HEK293 (cell line): ENCODE measurements at regions not wholly inside any gene's neighbourhood (a gene's known extent, or its start where the extent isn't known, plus 50 kb on each side); places are given as distances from the start of the nearest gene placed in this dataset.

Experiments
- CTCF ChIA-PET: fragments of 350-600 bp; formaldehyde crosslinking; extraction: SDS; loops from one replicate; lab custom pipeline; 2021; ENCODE audit warnings: antibody characterized with exemption; lab: Yijun Ruan, JAX
- POLR2A ChIA-PET: fragments of 300-600 bp; formaldehyde crosslinking; extraction: SDS; loops from one replicate; lab custom pipeline; 2020; ENCODE audit warnings: antibody characterized with exemption, inconsistent platforms; lab: Yijun Ruan, JAX
- H3K27ac ChIP-seq: fragments of 200-500 bp; sonication (Bioruptor generic); 2 replicates; pipeline ENCODE4 v1.5.1; 2014; ENCODE audit warnings: low read depth, low read length, control low read depth, inconsistent platforms; ENCODE audit errors: extremely low read depth
- H3K36me3 ChIP-seq, 2 experiments: fragments of 200-500 bp in 1 of 2; sonication (Bioruptor generic) in 1 of 2; 1 replicate in 1 of 2; 2 replicates in 1 of 2; pipeline ENCODE4 v1.5.1; 2014 to 2017; ENCODE audit warnings: inconsistent platforms in 2 of 2, low read length in 2 of 2; ENCODE audit not compliant: control insufficient read depth in 2 of 2, insufficient read depth in 1 of 2
- H3K4me1 ChIP-seq: fragments of 200-500 bp; sonication (Bioruptor generic); 2 replicates; pipeline ENCODE4 v1.5.1; 2014; ENCODE audit warnings: mild to moderate bottlenecking, low read length, inconsistent platforms; ENCODE audit not compliant: control insufficient read depth, insufficient read depth
- H3K4me3 ChIP-seq: 2 replicates; pipeline ENCODE4 v1.5.1; 2011; ENCODE audit warnings: low read depth, mild to moderate bottlenecking, control low read depth, low read length, moderate library complexity
- H3K9me3 ChIP-seq: fragments of 200-500 bp; sonication (Bioruptor generic); 2 replicates; pipeline ENCODE4 v1.5.1; 2014; ENCODE audit warnings: low read depth, low read length, inconsistent platforms; ENCODE audit not compliant: control insufficient read depth, insufficient read depth
- BCL11B ChIP-seq: fragments of 450-650 bp; formaldehyde crosslinking; IDR thresholded peaks from 2 replicates; pipeline ENCODE4 v1.5.1; 2016; ENCODE audit warnings: low read depth, missing biosample characterization, missing genetic modification characterization
- KLF1 ChIP-seq: fragments of 450-650 bp; formaldehyde crosslinking; IDR thresholded peaks from 2 replicates; pipeline ENCODE4 v1.5.1; 2016; ENCODE audit warnings: missing biosample characterization, missing genetic modification characterization
- KLF8 ChIP-seq: fragments of 450-650 bp; formaldehyde crosslinking; IDR thresholded peaks from 2 replicates; pipeline ENCODE4 v1.5.1; 2016; ENCODE audit warnings: missing biosample characterization, missing genetic modification characterization
- ZBTB17 ChIP-seq: fragments of 450-650 bp; formaldehyde crosslinking; IDR thresholded peaks from 2 replicates; pipeline ENCODE4 v1.5.1; 2016; ENCODE audit warnings: missing biosample characterization, missing genetic modification characterization
- ZBTB20 ChIP-seq: fragments of 450-650 bp; formaldehyde crosslinking; IDR thresholded peaks from 2 replicates; pipeline ENCODE4 v1.5.1; 2016; ENCODE audit warnings: missing biosample characterization, missing genetic modification characterization
- ZBTB8A ChIP-seq: fragments of 450-650 bp; formaldehyde crosslinking; IDR thresholded peaks from 2 replicates; pipeline ENCODE4 v1.5.1; 2016; ENCODE audit warnings: missing biosample characterization, missing genetic modification characterization
- ZFP41 ChIP-seq: fragments of 450-650 bp; formaldehyde crosslinking; IDR thresholded peaks from 2 replicates; pipeline ENCODE4 v1.5.1; 2016; ENCODE audit warnings: missing biosample characterization, missing genetic modification characterization, borderline replicate concordance
- ZNF10 ChIP-seq: fragments of 450-650 bp; formaldehyde crosslinking; IDR thresholded peaks from 2 replicates; pipeline ENCODE4 v1.5.1; 2017; ENCODE audit warnings: missing biosample characterization, missing genetic modification characterization
- ZNF138 ChIP-seq: fragments of 450-650 bp; formaldehyde crosslinking; IDR thresholded peaks from 2 replicates; pipeline ENCODE4 v1.5.1; 2016; ENCODE audit warnings: missing biosample characterization, missing genetic modification characterization, borderline replicate concordance
- ZNF155 ChIP-seq: fragments of 450-650 bp; formaldehyde crosslinking; IDR thresholded peaks from 2 replicates; pipeline ENCODE4 v1.5.1; 2016; ENCODE audit warnings: missing biosample characterization, missing genetic modification characterization
- ZNF174 ChIP-seq: fragments of 450-650 bp; formaldehyde crosslinking; IDR thresholded peaks from 2 replicates; pipeline ENCODE4 v1.5.0; 2017; ENCODE audit warnings: missing biosample characterization, mild to moderate bottlenecking, missing genetic modification characterization
- ZNF335 ChIP-seq: fragments of 450-650 bp; formaldehyde crosslinking; conservative IDR thresholded peaks from 2 replicates; pipeline ENCODE4 v1.5.1; 2016; ENCODE audit warnings: missing biosample characterization, missing genetic modification characterization
- ZNF341 ChIP-seq: fragments of 450-650 bp; formaldehyde crosslinking; IDR thresholded peaks from 2 replicates; pipeline ENCODE4; 2016; ENCODE audit warnings: low read depth, missing biosample characterization, missing genetic modification characterization
- ZNF350 ChIP-seq: fragments of 450-650 bp; formaldehyde crosslinking; IDR thresholded peaks from 2 replicates; pipeline ENCODE4 v1.5.0; 2017; ENCODE audit warnings: missing biosample characterization, mild to moderate bottlenecking, missing genetic modification characterization
- ZNF423 ChIP-seq: fragments of 450-650 bp; formaldehyde crosslinking; IDR thresholded peaks from 2 replicates; pipeline ENCODE4 v1.5.1; 2016; ENCODE audit warnings: missing biosample characterization, missing genetic modification characterization
- ZNF426 ChIP-seq: fragments of 450-650 bp; formaldehyde crosslinking; IDR thresholded peaks from 2 replicates; pipeline ENCODE4 v1.5.1; 2017; ENCODE audit warnings: missing biosample characterization, missing genetic modification characterization, mild to moderate bottlenecking, inconsistent platforms, moderate library complexity
- ZNF433 ChIP-seq: fragments of 450-650 bp; formaldehyde crosslinking; IDR thresholded peaks from 2 replicates; pipeline ENCODE4 v1.5.1; 2016; ENCODE audit warnings: missing biosample characterization, missing genetic modification characterization, low read depth
- ZNF473 ChIP-seq: fragments of 450-650 bp; formaldehyde crosslinking; IDR thresholded peaks from 2 replicates; pipeline ENCODE4 v1.5.1; 2017; ENCODE audit warnings: missing biosample characterization, missing genetic modification characterization
- ZNF514 ChIP-seq: fragments of 450-650 bp; formaldehyde crosslinking; IDR thresholded peaks from 2 replicates; pipeline ENCODE4 v1.5.1; 2016; ENCODE audit warnings: missing biosample characterization, missing genetic modification characterization
- ZNF548 ChIP-seq: fragments of 450-650 bp; formaldehyde crosslinking; IDR thresholded peaks from 2 replicates; pipeline ENCODE4 v1.5.1; 2016; ENCODE audit warnings: missing biosample characterization, missing genetic modification characterization
- ZNF600 ChIP-seq: fragments of 450-650 bp; formaldehyde crosslinking; IDR thresholded peaks from 2 replicates; pipeline ENCODE4 v1.5.1; 2016; ENCODE audit warnings: missing biosample characterization, missing genetic modification characterization
- ZNF629 ChIP-seq: fragments of 450-650 bp; formaldehyde crosslinking; IDR thresholded peaks from 2 replicates; pipeline ENCODE4 v1.5.1; 2017; ENCODE audit warnings: missing biosample characterization, missing genetic modification characterization
- ZNF660 ChIP-seq: fragments of 450-650 bp; IDR thresholded peaks from 2 replicates; pipeline ENCODE4 v1.5.1; 2018; ENCODE audit warnings: missing biosample characterization, mild to moderate bottlenecking, missing genetic modification characterization
- ZNF768 ChIP-seq: fragments of 450-650 bp; formaldehyde crosslinking; IDR thresholded peaks from 2 replicates; pipeline ENCODE4 v1.5.1; 2018; ENCODE audit warnings: missing biosample characterization, mild to moderate bottlenecking, missing genetic modification characterization
- ZSCAN23 ChIP-seq: fragments of 450-650 bp; formaldehyde crosslinking; IDR thresholded peaks from 2 replicates; pipeline ENCODE4 v1.5.1; 2016; ENCODE audit warnings: missing biosample characterization, missing genetic modification characterization
- TF ChIP-seq, protein P1 (sequence below): fragments of 450-650 bp; formaldehyde crosslinking; IDR thresholded peaks from 2 replicates; pipeline ENCODE4 v1.5.1; 2016; ENCODE audit warnings: missing biosample characterization, missing genetic modification characterization
- TF ChIP-seq, protein P2 (sequence below): fragments of 450-650 bp; formaldehyde crosslinking; IDR thresholded peaks from 2 replicates; pipeline ENCODE4 v1.5.1; 2016; ENCODE audit warnings: missing biosample characterization, missing genetic modification characterization
- TF ChIP-seq, protein P3 (sequence below): fragments of 450-650 bp; formaldehyde crosslinking; IDR thresholded peaks from 2 replicates; pipeline ENCODE4 v1.5.1; 2016; ENCODE audit warnings: missing biosample characterization, missing genetic modification characterization

DNA sequence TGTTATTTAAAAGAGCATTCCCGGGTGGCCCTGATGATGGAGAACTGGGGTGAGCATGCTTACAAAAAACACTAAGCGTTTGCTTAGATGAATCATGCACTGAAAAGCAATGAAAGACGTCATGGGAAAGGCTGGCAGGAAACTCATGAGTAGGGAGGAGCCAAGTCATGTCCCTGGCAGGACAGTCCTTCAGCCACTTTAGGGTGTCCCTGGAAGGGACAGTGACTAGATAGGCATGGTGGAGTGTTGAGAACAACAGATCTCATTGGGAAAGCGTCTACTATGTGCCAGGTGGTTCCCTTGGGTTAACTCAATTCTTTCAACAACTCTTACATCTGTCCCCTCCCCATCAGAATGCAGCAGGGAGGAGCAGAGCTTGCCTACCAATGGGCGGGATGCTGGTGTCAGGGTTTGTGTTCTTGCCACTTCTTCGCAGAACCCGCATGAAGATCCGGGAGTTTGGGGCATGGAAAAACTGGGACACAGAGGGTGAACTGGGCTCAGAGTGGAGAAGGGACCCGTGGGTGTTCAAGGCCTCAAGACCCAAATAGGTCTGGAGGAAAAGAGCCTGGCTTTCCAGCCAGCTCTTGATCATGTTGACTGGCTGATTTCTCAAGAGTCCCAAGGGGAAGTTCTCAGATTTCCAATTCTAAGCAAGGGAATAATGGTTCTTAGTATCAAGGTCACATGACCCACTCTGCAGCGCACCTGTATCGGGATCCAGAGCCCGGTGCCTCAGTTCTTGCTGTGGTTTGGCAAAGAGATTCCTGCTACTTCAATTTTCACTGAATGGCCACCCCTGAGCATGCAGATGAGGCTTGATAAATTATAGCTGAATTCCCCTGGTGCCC lies 653.9 kb upstream of the TBX3 start (continued):
- TF ChIP-seq, protein P1, sequence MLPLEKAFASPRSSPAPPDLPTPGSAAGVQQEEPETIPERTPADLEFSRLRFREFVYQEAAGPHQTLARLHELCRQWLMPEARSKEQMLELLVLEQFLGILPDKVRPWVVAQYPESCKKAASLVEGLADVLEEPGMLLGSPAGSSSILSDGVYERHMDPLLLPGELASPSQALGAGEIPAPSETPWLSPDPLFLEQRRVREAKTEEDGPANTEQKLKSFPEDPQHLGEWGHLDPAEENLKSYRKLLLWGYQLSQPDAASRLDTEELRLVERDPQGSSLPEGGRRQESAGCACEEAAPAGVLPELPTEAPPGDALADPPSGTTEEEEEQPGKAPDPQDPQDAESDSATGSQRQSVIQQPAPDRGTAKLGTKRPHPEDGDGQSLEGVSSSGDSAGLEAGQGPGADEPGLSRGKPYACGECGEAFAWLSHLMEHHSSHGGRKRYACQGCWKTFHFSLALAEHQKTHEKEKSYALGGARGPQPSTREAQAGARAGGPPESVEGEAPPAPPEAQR (tag by site-specific recombination), result no peak
- TF ChIP-seq ZNF629 (peak; percentile 83), ZNF600 (peak; percentile 66; the same call in 1 of the 2 replicates), ZNF660 (tag by site-specific recombination) (no peak), ZNF10 (tag by site-specific recombination) (no peak), ZNF433 (tag by site-specific recombination) (no peak), KLF1 (tag by site-specific recombination) (no peak), ZNF335 (tag by site-specific recombination) (peak; percentile 16; the same call in 1 of the 2 replicates), ZNF548 (tag by site-specific recombination) (no peak), ZNF426 (tag by site-specific recombination) (no peak), ZNF768 (tag by site-specific recombination) (no peak), ZFP41 (tag by site-specific recombination) (no peak), ZNF350 (tag by site-specific recombination) (no peak), ZBTB20 (tag by site-specific recombination) (peak; percentile 81), ZSCAN23 (tag by site-specific recombination) (no peak)
- TF ChIP-seq, protein P2, sequence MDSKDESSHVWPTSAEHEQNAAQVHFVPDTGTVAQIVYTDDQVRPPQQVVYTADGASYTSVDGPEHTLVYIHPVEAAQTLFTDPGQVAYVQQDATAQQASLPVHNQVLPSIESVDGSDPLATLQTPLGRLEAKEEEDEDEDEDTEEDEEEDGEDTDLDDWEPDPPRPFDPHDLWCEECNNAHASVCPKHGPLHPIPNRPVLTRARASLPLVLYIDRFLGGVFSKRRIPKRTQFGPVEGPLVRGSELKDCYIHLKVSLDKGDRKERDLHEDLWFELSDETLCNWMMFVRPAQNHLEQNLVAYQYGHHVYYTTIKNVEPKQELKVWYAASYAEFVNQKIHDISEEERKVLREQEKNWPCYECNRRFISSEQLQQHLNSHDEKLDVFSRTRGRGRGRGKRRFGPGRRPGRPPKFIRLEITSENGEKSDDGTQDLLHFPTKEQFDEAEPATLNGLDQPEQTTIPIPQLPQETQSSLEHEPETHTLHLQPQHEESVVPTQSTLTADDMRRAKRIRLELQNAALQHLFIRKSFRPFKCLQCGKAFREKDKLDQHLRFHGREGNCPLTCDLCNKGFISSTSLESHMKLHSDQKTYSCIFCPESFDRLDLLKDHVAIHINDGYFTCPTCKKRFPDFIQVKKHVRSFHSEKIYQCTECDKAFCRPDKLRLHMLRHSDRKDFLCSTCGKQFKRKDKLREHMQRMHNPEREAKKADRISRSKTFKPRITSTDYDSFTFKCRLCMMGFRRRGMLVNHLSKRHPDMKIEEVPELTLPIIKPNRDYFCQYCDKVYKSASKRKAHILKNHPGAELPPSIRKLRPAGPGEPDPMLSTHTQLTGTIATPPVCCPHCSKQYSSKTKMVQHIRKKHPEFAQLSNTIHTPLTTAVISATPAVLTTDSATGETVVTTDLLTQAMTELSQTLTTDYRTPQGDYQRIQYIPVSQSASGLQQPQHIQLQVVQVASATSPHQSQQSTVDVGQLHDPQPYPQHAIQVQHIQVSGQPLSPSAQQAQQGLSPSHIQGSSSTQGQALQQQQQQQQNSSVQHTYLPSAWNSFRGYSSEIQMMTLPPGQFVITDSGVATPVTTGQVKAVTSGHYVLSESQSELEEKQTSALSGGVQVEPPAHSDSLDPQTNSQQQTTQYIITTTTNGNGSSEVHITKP (tag by site-specific recombination), result peak; percentile 61

DNA sequence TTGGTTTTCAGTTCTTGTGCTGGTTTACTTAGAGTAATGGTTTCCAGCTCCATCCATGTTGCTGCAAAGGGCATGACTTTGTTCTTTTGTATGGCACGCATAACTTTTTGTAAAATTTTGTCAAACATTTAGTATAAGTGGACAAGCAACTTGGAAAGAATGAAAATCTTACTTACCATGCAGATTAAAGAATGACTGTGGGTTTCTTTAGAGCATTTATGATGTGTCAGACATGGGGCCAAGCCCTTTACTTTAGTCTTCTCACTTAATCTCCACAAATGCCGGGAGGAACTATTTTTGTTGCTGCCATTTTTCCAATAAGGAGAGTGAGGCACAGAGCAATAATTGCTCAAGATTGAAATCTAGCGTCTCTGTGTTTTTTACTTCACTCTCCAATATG lies 652.5 kb upstream of the TBX3 start:
- TF ChIP-seq ZNF341 (no peak), ZNF660 (tag by site-specific recombination) (no peak), ZNF138 (tag by site-specific recombination) (no peak)
- H3K27ac ChIP-seq, result no peak overlapping the region
- no peaks in the 10 kb centered on the region for H3K36me3 ChIP-seq
- H3K9me3 ChIP-seq, result no peaks in the 10 kb centered on the region
- ChIA-PET POLR2A (no interaction called here), CTCF (no interaction called here)
- H3K4me3 ChIP-seq, result no peak overlapping the region
- H3K4me1 ChIP-seq, result no peaks in the 10 kb centered on the region

DNA sequence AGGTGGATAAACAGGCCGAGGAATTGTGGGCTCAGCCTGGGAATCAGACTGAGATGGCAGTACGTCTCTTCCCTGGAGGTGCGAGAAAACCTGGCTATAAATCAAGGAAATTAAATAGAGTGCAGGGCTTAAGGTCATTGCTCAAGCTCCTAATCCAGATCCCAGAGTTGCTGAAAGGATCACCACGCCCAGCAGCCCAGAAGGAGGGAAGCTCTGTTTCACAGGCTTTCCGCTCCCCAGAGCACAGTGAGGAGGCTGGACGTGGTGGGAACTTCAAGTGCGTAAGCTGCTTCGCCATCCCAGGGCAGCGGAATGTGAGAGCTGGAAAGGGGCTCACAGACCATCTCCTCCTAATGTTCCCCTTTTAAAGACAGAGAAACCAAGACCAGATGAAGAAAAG lies 651.6 kb upstream of the TBX3 start:
- Histone ChIP-seq H3K36me3 (no peaks in the 10 kb centered on the region), H3K9me3 (no peaks in the 10 kb centered on the region), H3K4me1 (no peaks in the 10 kb centered on the region), H3K27ac (no peak overlapping the region), H3K4me3 (no peak overlapping the region)
- ChIA-PET POLR2A (no interaction called here), CTCF (interaction anchor here (0.6 kb wide), 1 partner anchor 122 kb away, joined by 7 read pairs; no protein-coding TSS in a partner anchor)
- TF ChIP-seq ZNF473 (tag by site-specific recombination) (no peak), ZNF514 (tag by site-specific recombination) (no peak), ZNF423 (tag by site-specific recombination) (no peak), ZNF155 (tag by site-specific recombination) (no peak), KLF8 (tag by site-specific recombination) (no peak), ZBTB17 (no peak), BCL11B (tag by site-specific recombination) (no peak), ZNF174 (tag by site-specific recombination) (no peak), ZBTB8A (tag by site-specific recombination) (no peak)
- TF ChIP-seq, protein P3, sequence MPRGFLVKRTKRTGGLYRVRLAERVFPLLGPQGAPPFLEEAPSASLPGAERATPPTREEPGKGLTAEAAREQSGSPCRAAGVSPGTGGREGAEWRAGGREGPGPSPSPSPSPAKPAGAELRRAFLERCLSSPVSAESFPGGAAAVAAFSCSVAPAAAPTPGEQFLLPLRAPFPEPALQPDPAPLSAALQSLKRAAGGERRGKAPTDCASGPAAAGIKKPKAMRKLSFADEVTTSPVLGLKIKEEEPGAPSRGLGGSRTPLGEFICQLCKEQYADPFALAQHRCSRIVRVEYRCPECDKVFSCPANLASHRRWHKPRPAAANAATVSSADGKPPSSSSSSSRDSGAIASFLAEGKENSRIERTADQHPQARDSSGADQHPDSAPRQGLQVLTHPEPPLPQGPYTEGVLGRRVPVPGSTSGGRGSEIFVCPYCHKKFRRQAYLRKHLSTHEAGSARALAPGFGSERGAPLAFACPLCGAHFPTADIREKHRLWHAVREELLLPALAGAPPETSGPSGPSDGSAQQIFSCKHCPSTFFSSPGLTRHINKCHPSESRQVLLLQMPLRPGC (tag by site-specific recombination), result no peak
